Activated B cell treated with CpG ODN at 0.5 μM for 24 hours (primary cell): ENCODE measurements at regions not wholly inside any gene's neighbourhood (a gene's known extent, or its start where the extent isn't known, plus 50 kb on each side); places are given as distances from the start of the nearest gene placed in this dataset.

Experiments used
- ATAC-seq: fragments of 200-7000 bp; cut with Tn5 transposase; one replicate; pipeline ENCODE4 v1.10.0; 2021; ENCODE audit warnings: low read depth, mild to moderate bottlenecking, moderate library complexity
- CTCF ChIA-PET: fragments of 350-600 bp; sonication (Branson Sonifier 250); formaldehyde crosslinking; loops from one replicate; lab custom pipeline; 2021; ENCODE audit warnings: antibody characterized with exemption; lab: Charles Lee
- POLR2A ChIA-PET: fragments of 350-600 bp; sonication (Branson Sonifier 250); formaldehyde crosslinking; loops from one replicate; lab custom pipeline; 2021; ENCODE audit warnings: antibody characterized with exemption; lab: Charles Lee
- DNase-seq: peaks from one replicate; pipeline ENCODE4 v3.0.0; 2022
- H3K27ac Mint-ChIP-seq: one replicate; pipeline ENCODE4 v1.8.0; 2020; ENCODE audit warnings: mixed read lengths
- H3K27me3 Mint-ChIP-seq: one replicate; pipeline ENCODE4 v1.8.0; 2021; ENCODE audit warnings: mixed read lengths
- H3K36me3 Mint-ChIP-seq: one replicate; pipeline ENCODE4 v1.8.0; 2021; ENCODE audit warnings: low read depth, mixed read lengths
- H3K4me1 Mint-ChIP-seq: one replicate; pipeline ENCODE4 v1.8.0; 2021; ENCODE audit warnings: mixed read lengths
- H3K4me3 Mint-ChIP-seq: one replicate; pipeline ENCODE4 v1.8.0; 2020; ENCODE audit warnings: mild to moderate bottlenecking, mixed read lengths
- H3K9me3 Mint-ChIP-seq: one replicate; pipeline ENCODE4 v1.8.0; 2020; ENCODE audit warnings: mixed read lengths
- intact Hi-C: fragments of 100-400 bp; cut with micrococcal nuclease; formaldehyde crosslinking; loops from one replicate; pipeline ENCODE4 v1.15.1; 2024
- TF ChIP-seq, protein P1 (sequence below): fragments of 200-600 bp; IDR thresholded peaks from one replicate; pipeline ENCODE4 v1.8.0; 2022; ENCODE audit warnings: antibody characterized with exemption, mild to moderate bottlenecking

DNA sequence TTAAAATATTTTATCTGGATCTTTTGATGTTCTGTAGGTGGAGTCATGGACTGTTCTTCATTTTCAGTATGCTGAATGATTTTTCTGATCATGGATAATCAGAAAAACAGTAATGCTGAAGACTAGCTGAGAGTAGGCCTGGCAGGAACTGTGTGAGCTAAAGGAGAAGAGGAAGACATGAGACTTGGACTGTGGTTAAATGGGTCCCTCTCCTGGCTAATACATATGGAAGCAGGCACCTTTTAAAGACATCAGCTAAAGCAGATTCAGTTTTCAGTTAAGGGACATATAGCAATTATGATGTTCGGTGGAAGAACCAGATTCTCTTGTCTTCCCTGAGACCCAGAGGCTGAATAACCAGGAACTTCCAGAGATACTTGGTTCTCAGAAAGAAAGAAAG, 169.4 kb downstream of the OLFM4 start:
- Mint-ChIP-seq H3K36me3 (no peaks in the 10 kb centered on the region), H3K27me3 (peaks cover 15% of the 10 kb centered on the region), H3K9me3 (peaks cover 2% of the 10 kb centered on the region), H3K4me1 (no peaks in the 10 kb centered on the region), H3K27ac (no peak overlapping the region), H3K4me3 (no peak overlapping the region)
- ATAC-seq = no peak
- CTCF ChIA-PET = no interaction called here
- TF ChIP-seq, protein P1, sequence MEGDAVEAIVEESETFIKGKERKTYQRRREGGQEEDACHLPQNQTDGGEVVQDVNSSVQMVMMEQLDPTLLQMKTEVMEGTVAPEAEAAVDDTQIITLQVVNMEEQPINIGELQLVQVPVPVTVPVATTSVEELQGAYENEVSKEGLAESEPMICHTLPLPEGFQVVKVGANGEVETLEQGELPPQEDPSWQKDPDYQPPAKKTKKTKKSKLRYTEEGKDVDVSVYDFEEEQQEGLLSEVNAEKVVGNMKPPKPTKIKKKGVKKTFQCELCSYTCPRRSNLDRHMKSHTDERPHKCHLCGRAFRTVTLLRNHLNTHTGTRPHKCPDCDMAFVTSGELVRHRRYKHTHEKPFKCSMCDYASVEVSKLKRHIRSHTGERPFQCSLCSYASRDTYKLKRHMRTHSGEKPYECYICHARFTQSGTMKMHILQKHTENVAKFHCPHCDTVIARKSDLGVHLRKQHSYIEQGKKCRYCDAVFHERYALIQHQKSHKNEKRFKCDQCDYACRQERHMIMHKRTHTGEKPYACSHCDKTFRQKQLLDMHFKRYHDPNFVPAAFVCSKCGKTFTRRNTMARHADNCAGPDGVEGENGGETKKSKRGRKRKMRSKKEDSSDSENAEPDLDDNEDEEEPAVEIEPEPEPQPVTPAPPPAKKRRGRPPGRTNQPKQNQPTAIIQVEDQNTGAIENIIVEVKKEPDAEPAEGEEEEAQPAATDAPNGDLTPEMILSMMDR = no peak
- DNase-seq = no peak
- POLR2A ChIA-PET = no interaction called here
- intact Hi-C loops = no loop called here

DNA sequence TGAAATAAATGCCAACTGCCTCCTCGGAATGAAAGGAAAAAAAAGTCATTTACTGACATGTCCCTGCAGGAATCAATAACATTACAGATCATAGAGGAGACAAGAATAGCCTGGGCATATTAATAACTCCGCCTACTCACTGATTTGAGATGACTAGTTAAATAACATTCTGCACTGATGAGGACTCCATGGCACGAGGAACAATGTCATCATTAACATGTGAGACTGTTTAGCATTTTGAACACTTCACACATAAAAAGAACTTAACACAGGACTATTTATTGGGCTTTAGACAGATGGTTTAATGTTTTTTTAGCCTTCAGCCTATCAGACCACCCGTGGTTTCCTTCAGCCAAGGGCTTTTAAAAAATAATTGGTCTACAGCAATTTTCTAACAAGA, 170.1 kb downstream of the OLFM4 start:
- ChIA-PET CTCF (no interaction called here), POLR2A (no interaction called here)
- Mint-ChIP-seq H3K4me1 (no peaks in the 10 kb centered on the region), H3K36me3 (no peaks in the 10 kb centered on the region), H3K4me3 (no peak overlapping the region), H3K9me3 (peaks cover 2% of the 10 kb centered on the region), H3K27ac (no peak overlapping the region), H3K27me3 (peaks cover 15% of the 10 kb centered on the region)
- DNase-seq = no peak
- no peak for ATAC-seq
- intact Hi-C loops = no loop called here
- TF ChIP-seq, protein P1 = no peak

DNA sequence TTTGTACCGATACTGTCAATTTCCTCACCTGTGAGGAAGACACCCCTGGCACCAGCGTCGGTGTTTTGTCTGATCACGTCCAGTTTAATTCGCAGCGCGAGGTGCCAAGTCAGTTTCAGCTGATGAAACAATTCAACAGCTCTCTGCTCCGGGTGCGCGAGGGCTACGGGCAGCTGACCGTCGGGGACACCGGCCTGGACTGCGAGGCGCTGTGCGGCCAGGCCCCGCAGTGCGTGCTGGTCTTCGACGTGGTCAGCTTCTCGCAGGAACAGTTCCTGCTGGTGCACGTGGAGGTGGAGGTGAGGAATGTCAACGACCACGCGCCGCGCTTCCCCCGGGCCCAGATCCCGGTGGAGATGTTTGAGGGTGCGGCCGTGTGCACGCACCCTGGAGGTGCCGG, 171.5 kb downstream of the OLFM4 start:
- DNase-seq (no peak), ATAC-seq (no peak)
- Mint-ChIP-seq H3K4me1 (no peaks in the 10 kb centered on the region), H3K4me3 (no peak overlapping the region), H3K36me3 (no peaks in the 10 kb centered on the region), H3K27ac (no peak overlapping the region), H3K27me3 (peaks cover 17% of the 10 kb centered on the region), H3K9me3 (peaks cover 2% of the 10 kb centered on the region)
- ChIA-PET POLR2A (no interaction called here), CTCF (no interaction called here)
- TF ChIP-seq, protein P1 = no peak
- intact Hi-C loops = no loop called here

DNA sequence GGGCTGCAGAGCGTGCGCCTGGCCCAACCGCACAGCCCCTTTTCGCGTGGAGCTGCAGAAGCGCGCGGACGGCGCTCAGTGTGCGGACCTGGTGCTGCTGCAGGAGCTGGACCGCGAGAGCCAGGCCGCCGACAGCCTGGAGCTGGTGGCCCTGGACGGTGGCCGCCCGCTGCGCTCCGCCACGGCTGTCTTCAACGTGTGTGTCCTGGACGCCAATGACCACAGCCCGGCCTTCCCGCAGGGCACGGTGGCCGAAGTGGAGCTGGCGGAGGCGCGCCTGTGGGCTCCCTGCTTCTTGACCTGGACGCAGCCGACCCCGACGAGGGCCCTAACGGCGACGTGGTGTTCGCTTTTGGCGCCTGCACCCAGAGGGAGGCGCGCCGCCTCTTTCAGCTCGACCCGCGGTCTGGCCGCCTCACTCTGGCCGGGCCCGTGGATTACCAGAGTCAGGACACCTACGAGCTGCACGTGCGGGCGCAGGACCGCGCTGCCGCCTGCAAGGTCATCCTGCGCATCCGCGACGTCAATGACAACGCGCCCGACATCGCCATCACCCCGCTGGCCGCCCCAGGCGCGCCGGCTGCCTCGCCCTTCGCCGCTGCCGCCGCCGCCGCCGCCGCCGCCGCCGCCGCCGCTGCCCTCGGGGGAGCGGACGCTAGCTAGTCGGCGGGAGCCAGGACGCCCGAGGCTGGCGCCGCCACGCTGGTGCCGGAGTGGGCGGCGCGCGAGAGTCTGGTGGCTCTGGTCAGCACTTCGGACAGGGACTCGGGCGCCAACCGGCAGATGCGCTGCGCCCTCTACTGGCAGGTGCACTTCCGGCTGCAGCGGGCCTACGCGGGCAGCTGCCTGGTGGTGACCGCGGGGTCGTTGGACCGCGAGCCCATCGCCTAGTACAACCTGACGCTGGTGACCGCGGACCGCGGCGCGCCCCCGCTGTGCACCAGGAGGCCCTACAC, 172.2 kb downstream of the OLFM4 start:
- CTCF ChIA-PET = no interaction called here
- no peak overlapping the region for H3K4me3 Mint-ChIP-seq
- POLR2A ChIA-PET = no interaction called here
- peaks cover 2% of the 10 kb centered on the region for H3K9me3 Mint-ChIP-seq
- H3K36me3 Mint-ChIP-seq = no peaks in the 10 kb centered on the region
- TF ChIP-seq, protein P1 = no peak
- H3K27ac Mint-ChIP-seq = no peak overlapping the region
- ATAC-seq = no peak
- DNase-seq = no peak
- intact Hi-C loops = no loop called here
- no peaks in the 10 kb centered on the region for H3K4me1 Mint-ChIP-seq
- peaks cover 17% of the 10 kb centered on the region for H3K27me3 Mint-ChIP-seq

DNA sequence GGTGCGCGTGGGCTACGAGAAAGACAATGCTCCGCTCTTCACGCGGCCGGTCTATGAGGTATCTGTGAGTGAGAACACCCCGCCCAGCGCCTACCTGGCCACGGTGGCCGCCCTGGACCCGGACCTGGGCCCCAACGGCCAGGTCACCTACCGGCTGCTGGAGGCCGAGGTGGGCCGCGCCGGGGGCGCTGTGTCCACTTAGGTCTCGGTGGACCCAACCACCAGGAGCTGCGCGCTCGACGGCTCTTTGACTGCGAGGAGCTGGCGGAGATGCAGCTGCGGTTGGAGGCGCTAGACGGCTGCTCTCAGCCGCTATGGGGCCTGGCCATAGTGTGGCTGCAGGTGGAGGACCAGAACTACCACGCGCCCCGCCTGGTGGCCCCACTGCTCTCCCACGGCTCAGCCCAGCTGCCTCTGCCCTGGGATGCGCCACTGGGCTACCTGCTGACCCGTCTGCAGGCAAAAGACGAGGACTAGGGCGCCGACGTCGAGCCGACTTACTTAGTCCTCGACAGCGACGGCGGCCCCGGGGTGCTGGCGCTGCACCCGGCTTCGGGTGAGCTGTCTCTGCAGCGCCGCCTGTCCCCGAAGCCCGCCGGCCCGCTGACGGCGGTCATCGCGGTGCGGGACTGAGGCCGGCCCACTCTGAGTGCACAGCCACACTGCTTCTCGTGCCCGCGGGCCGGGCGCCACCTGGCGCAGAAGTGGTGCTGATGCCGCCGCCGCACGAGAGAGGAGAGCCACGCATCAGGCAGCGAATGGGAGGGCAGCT, 173.0 kb downstream of the OLFM4 start:
- Mint-ChIP-seq H3K4me1 (no peaks in the 10 kb centered on the region), H3K9me3 (peaks cover 2% of the 10 kb centered on the region), H3K27me3 (peaks cover 17% of the 10 kb centered on the region), H3K27ac (no peak overlapping the region), H3K36me3 (no peaks in the 10 kb centered on the region), H3K4me3 (no peak overlapping the region)
- POLR2A ChIA-PET = no interaction called here
- intact Hi-C loops = no loop called here
- CTCF ChIA-PET = no interaction called here
- ATAC-seq (no peak), DNase-seq (no peak)
- TF ChIP-seq, protein P1 = no peak
